ENCODE measurements at regions not wholly inside any gene's neighbourhood (a gene's known extent, or its start where the extent isn't known, plus 50 kb on each side); places are given as distances from the start of the nearest gene placed in this dataset.

GRCh38 chr9:13426606-13427005 lies 147.1 kb upstream of the MPDZ start:
- Histone ChIP-seq H3K27me3 (replicated peaks; ENCODE audit: control insufficient read depth, insufficient read depth, low read length) (no peaks in the 10 kb centered on the region), H3K36me3 (ENCODE audit: control insufficient read depth, insufficient read depth, low read length) (no peaks in the 10 kb centered on the region), H3K4me3 (replicated peaks; ENCODE audit: low read depth, low read length) (no peak overlapping the region)
- no peak for DNase-seq (ENCODE audit: extremely low read depth, insufficient read length)
- TF ChIP-seq CTCF (IDR thresholded peaks at IDR 0.05; ENCODE audit: insufficient read depth, low read length, poor library complexity, severe bottlenecking) = no peak

GRCh38 chr9:13424872-13425271 lies 145.4 kb upstream of the MPDZ start:
- Histone ChIP-seq H3K36me3 (ENCODE audit: control insufficient read depth, insufficient read depth, low read length) (no peaks in the 10 kb centered on the region), H3K4me3 (replicated peaks; ENCODE audit: low read depth, low read length) (no peak overlapping the region), H3K27me3 (replicated peaks; ENCODE audit: control insufficient read depth, insufficient read depth, low read length) (no peaks in the 10 kb centered on the region)
- no peak for TF ChIP-seq CTCF (IDR thresholded peaks at IDR 0.05; ENCODE audit: insufficient read depth, low read length, poor library complexity, severe bottlenecking)
- no peak for DNase-seq (ENCODE audit: extremely low read depth, insufficient read length)

- H3K27me3 ChIP-seq (replicated peaks; ENCODE audit: control insufficient read depth, insufficient read depth, low read length) = no peaks in the 10 kb centered on the region
- no peak for DNase-seq (ENCODE audit: extremely low read depth, insufficient read length)
- TF ChIP-seq CTCF (IDR thresholded peaks at IDR 0.05; ENCODE audit: insufficient read depth, low read length, poor library complexity, severe bottlenecking) = no peak
- no peaks in the 10 kb centered on the region for H3K36me3 ChIP-seq (ENCODE audit: control insufficient read depth, insufficient read depth, low read length)
- no peak overlapping the region for H3K4me3 ChIP-seq (replicated peaks; ENCODE audit: low read depth, low read length)
Measured at GRCh38 chr9:13424204-13424603, 144.7 kb upstream of the MPDZ start.

- DNase-seq (ENCODE audit: extremely low read depth, insufficient read length) = no peak
- Histone ChIP-seq H3K4me3 (replicated peaks; ENCODE audit: low read depth, low read length) (no peak overlapping the region), H3K36me3 (ENCODE audit: control insufficient read depth, insufficient read depth, low read length) (no peaks in the 10 kb centered on the region), H3K27me3 (replicated peaks; ENCODE audit: control insufficient read depth, insufficient read depth, low read length) (no peaks in the 10 kb centered on the region)
- TF ChIP-seq CTCF (IDR thresholded peaks at IDR 0.05; ENCODE audit: insufficient read depth, low read length, poor library complexity, severe bottlenecking) = no peak
Measured at GRCh38 chr9:13414349-13414748, 134.9 kb upstream of the MPDZ start.

GRCh38 chr9:13412331-13412730 lies 132.8 kb upstream of the MPDZ start:
- Histone ChIP-seq H3K27me3 (replicated peaks; ENCODE audit: control insufficient read depth, insufficient read depth, low read length) (no peaks in the 10 kb centered on the region), H3K36me3 (ENCODE audit: control insufficient read depth, insufficient read depth, low read length) (no peaks in the 10 kb centered on the region), H3K4me3 (replicated peaks; ENCODE audit: low read depth, low read length) (no peak overlapping the region)
- DNase-seq (ENCODE audit: extremely low read depth, insufficient read length) = no peak
- TF ChIP-seq CTCF (IDR thresholded peaks at IDR 0.05; ENCODE audit: insufficient read depth, low read length, poor library complexity, severe bottlenecking) = no peak

GRCh38 chr9:13411791-13412190 lies 132.3 kb upstream of the MPDZ start:
- Histone ChIP-seq H3K36me3 (ENCODE audit: control insufficient read depth, insufficient read depth, low read length) (no peaks in the 10 kb centered on the region), H3K4me3 (replicated peaks; ENCODE audit: low read depth, low read length) (no peak overlapping the region), H3K27me3 (replicated peaks; ENCODE audit: control insufficient read depth, insufficient read depth, low read length) (no peaks in the 10 kb centered on the region)
- DNase-seq (ENCODE audit: extremely low read depth, insufficient read length) = no peak
- no peak for TF ChIP-seq CTCF (IDR thresholded peaks at IDR 0.05; ENCODE audit: insufficient read depth, low read length, poor library complexity, severe bottlenecking)
